ENCODE measurements at regions not wholly inside any gene's neighbourhood (a gene's known extent, or its start where the extent isn't known, plus 50 kb on each side); places are given as distances from the start of the nearest gene placed in this dataset.

GRCh38 chr2:226088366-226088674 is 688.8 kb downstream of the NYAP2 start:
- TF ChIP-seq CTCF (IDR thresholded peaks at IDR 0.05; ENCODE audit: low read length), result no peak
- no peak for TF ChIP-seq EZH2 (IDR thresholded peaks at IDR 0.05; ENCODE audit: borderline replicate concordance, low read length)

Measured in OCI-LY1 (cell line).